OCI-LY3 (cell line): ENCODE measurements at regions not wholly inside any gene's neighbourhood (a gene's known extent, or its start where the extent isn't known, plus 50 kb on each side); places are given as distances from the start of the nearest gene placed in this dataset.

Source experiments
- H2AFZ ChIP-seq: fragments of 200-600, 300-600 bp; shearing (Covaris generic); 2 replicates; pipeline ENCODE4 v1.6.0; 2014; ENCODE audit warnings: antibody characterized with exemption, low read depth, low read length
- H3K27ac ChIP-seq: fragments of 200-600, 300-600 bp; sonication (generic); 2 replicates; pipeline ENCODE4 v1.5.1; 2014; ENCODE audit warnings: mild to moderate bottlenecking, low read length, moderate library complexity, mixed read lengths
- H3K27me3 ChIP-seq: fragments of 200-600, 300-600 bp; sonication (generic); 2 replicates; pipeline ENCODE4 v1.6.1; 2014; ENCODE audit warnings: low read depth, low read length, mixed read lengths
- H3K36me3 ChIP-seq: fragments of 200-600, 300-600 bp; sonication (generic); replicated peaks from 2 replicates; pipeline ENCODE3; 2014; ENCODE audit warnings: low read depth, low read length, mixed read lengths
- H3K4me1 ChIP-seq: fragments of 300-600, 200-600 bp; sonication (generic); 2 replicates; pipeline ENCODE4 v1.6.1; 2014; ENCODE audit warnings: low read length, mixed read lengths
- H3K4me2 ChIP-seq: fragments of 200-600, 300-600 bp; sonication (generic); 2 replicates; pipeline ENCODE4 v1.6.1; 2014; ENCODE audit warnings: low read length, mixed read lengths
- H3K4me3 ChIP-seq: fragments of 300-600, 200-600 bp; sonication (generic); 2 replicates; pipeline ENCODE4 v1.5.1; 2014; ENCODE audit warnings: antibody characterized with exemption, mild to moderate bottlenecking, low read length, moderate library complexity
- H3K79me2 ChIP-seq: fragments of 300-600, 200-600 bp; shearing (Covaris generic); 2 replicates; pipeline ENCODE4 v1.6.1; 2014; ENCODE audit warnings: mild to moderate bottlenecking, low read length, mixed read lengths
- H3K9ac ChIP-seq: fragments of 300-600, 200-600 bp; shearing (Covaris generic); 2 replicates; pipeline ENCODE4 v1.6.0; 2014; ENCODE audit warnings: mild to moderate bottlenecking, low read length, moderate library complexity
- H3K9me3 ChIP-seq: fragments of 200-600, 300-600 bp; shearing (Covaris generic); 2 replicates; pipeline ENCODE4 v1.6.1; 2014; ENCODE audit warnings: low read length, mixed read lengths; ENCODE audit not compliant: insufficient read depth
- H4K20me1 ChIP-seq: fragments of 200-600, 300-600 bp; sonication (generic); 2 replicates; pipeline ENCODE4 v1.6.1; 2016; ENCODE audit warnings: low read length, mixed read lengths; ENCODE audit not compliant: insufficient read depth
- CTCF ChIP-seq: fragments of 200-600, 300-600 bp; sonication (generic); IDR thresholded peaks from 2 replicates; pipeline ENCODE4 v1.5.1; 2014; ENCODE audit warnings: antibody characterized with exemption, low read length, low read depth
- EZH2phosphoT487 ChIP-seq: fragments of 200-600 bp; shearing (Covaris generic); IDR thresholded peaks from 2 replicates; pipeline ENCODE4 v1.6.1; 2018; ENCODE audit warnings: antibody characterized with exemption, mixed run types, low read depth

GRCh38 chr12:93009533-93009932 is 80.4 kb upstream of the EEA1 start:
- H3K9me3 ChIP-seq = no peaks in the 10 kb centered on the region
- no peaks in the 10 kb centered on the region for H3K79me2 ChIP-seq
- no peak overlapping the region for H3K9ac ChIP-seq
- no peak for TF ChIP-seq CTCF
- TF ChIP-seq EZH2phosphoT487 = no peak
- H4K20me1 ChIP-seq = no peaks in the 10 kb centered on the region
- H2AFZ ChIP-seq = no peak overlapping the region
- no peak overlapping the region for H3K27ac ChIP-seq
- peak overlapping the region; percentile 11; the same call in 1 of the 2 replicates for H3K4me3 ChIP-seq
- peaks cover 59% of the 10 kb centered on the region for H3K4me1 ChIP-seq
- peaks cover 24% of the 10 kb centered on the region for H3K27me3 ChIP-seq
- H3K4me2 ChIP-seq = peak overlapping the region; percentile 61
- no peaks in the 10 kb centered on the region for H3K36me3 ChIP-seq

GRCh38 chr12:93010461-93010860 is 81.4 kb upstream of the EEA1 start:
- no peak for TF ChIP-seq CTCF
- TF ChIP-seq EZH2phosphoT487 = no peak
- H3K79me2 ChIP-seq = no peaks in the 10 kb centered on the region
- H3K36me3 ChIP-seq = no peaks in the 10 kb centered on the region
- H3K4me3 ChIP-seq = no peak overlapping the region
- no peak overlapping the region for H3K9ac ChIP-seq
- no peak overlapping the region for H3K4me2 ChIP-seq
- no peak overlapping the region for H2AFZ ChIP-seq
- no peaks in the 10 kb centered on the region for H4K20me1 ChIP-seq
- H3K4me1 ChIP-seq = peaks cover 59% of the 10 kb centered on the region
- no peaks in the 10 kb centered on the region for H3K9me3 ChIP-seq
- no peak overlapping the region for H3K27ac ChIP-seq
- H3K27me3 ChIP-seq = peaks cover 24% of the 10 kb centered on the region

- Histone ChIP-seq H4K20me1 (no peaks in the 10 kb centered on the region), H2AFZ (no peak overlapping the region), H3K79me2 (no peaks in the 10 kb centered on the region), H3K27me3 (peaks cover 19% of the 10 kb centered on the region), H3K4me1 (peaks cover 55% of the 10 kb centered on the region), H3K4me3 (no peak overlapping the region), H3K4me2 (no peak overlapping the region), H3K9ac (no peak overlapping the region), H3K36me3 (no peaks in the 10 kb centered on the region), H3K27ac (no peak overlapping the region), H3K9me3 (no peaks in the 10 kb centered on the region)
- no peak for TF ChIP-seq EZH2phosphoT487
- TF ChIP-seq CTCF = no peak
These were observed 82.0 kb upstream of the EEA1 start for GRCh38 chr12:93011100-93011499.

- Histone ChIP-seq H3K27ac (no peak overlapping the region), H3K79me2 (no peaks in the 10 kb centered on the region), H3K27me3 (no peaks in the 10 kb centered on the region), H3K9me3 (no peaks in the 10 kb centered on the region), H4K20me1 (no peaks in the 10 kb centered on the region), H2AFZ (no peak overlapping the region), H3K4me2 (no peak overlapping the region), H3K36me3 (no peaks in the 10 kb centered on the region), H3K9ac (no peak overlapping the region), H3K4me1 (peaks cover 11% of the 10 kb centered on the region; the same call in 1 of the 2 replicates), H3K4me3 (no peak overlapping the region)
- TF ChIP-seq EZH2phosphoT487 = no peak
- no peak for TF ChIP-seq CTCF
These were observed 87.0 kb upstream of the EEA1 start for GRCh38 chr12:93015871-93016751.
